Chondrocyte (in vitro differentiated cells): ENCODE measurements at regions not wholly inside any gene's neighbourhood (a gene's known extent, or its start where the extent isn't known, plus 50 kb on each side); places are given as distances from the start of the nearest gene placed in this dataset.
"Not testable (repeated sequence)": the region's sequence is repeated elsewhere in the genome, so short reads cannot be mapped to it uniquely, and the experiment has no call there.

ENCODE experiments used
- DNase-seq: peaks from one replicate; pipeline ENCODE4 v3.0.0; 2021; ENCODE audit warnings: mixed read lengths, low spot score
- H3K27ac Mint-ChIP-seq: one replicate; pipeline ENCODE4 v1.8.0; 2021; ENCODE audit warnings: mild to moderate bottlenecking, moderate library complexity, mixed read lengths; ENCODE audit not compliant: unreplicated experiment
- H3K27me3 Mint-ChIP-seq: 2 replicates; pipeline ENCODE4 v1.8.0; 2021; ENCODE audit warnings: low read depth, mixed read lengths
- H3K36me3 Mint-ChIP-seq: 2 replicates; pipeline ENCODE4 v1.8.0; 2021; ENCODE audit warnings: low read depth, mixed read lengths
- H3K4me1 Mint-ChIP-seq: 2 replicates; pipeline ENCODE4 v1.8.0; 2021; ENCODE audit warnings: low read depth, mild to moderate bottlenecking, mixed read lengths
- H3K4me3 Mint-ChIP-seq: one replicate; pipeline ENCODE4 v1.8.0; 2021; ENCODE audit warnings: mild to moderate bottlenecking, moderate library complexity, mixed read lengths; ENCODE audit not compliant: unreplicated experiment
- H3K9me3 Mint-ChIP-seq: 2 replicates; pipeline ENCODE4 v1.8.0; 2021; ENCODE audit warnings: low read depth, mixed read lengths
- TF ChIP-seq, protein P1 (sequence below): fragments of 200-600 bp; sonication (generic); IDR thresholded peaks from 2 replicates; pipeline ENCODE4 v1.5.0; 2021; ENCODE audit warnings: antibody characterized with exemption, mild to moderate bottlenecking, moderate library complexity

DNA sequence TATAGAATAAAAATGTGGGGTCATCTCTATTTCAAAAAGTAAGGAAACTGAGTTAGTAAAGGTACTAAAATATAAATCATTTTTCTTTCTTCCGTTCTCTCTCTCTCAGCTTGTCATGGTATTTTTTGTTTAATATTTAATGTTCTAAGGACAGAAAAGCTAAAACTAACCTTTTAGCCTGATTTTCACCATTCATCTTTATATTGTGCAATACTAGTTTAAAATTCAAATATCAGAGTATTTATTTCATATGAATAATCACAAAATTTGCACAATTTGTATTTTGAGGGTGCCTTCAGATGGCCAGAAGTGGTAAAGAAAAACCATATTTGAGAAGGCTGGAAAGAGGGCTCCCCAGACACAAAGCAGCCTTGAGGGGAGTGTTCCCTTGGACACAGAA is 197.6 kb upstream of the AR start:
- Mint-ChIP-seq H3K27ac (no peak overlapping the region), H3K27me3 (no peaks in the 10 kb centered on the region), H3K36me3 (no peaks in the 10 kb centered on the region), H3K4me1 (no peaks in the 10 kb centered on the region), H3K9me3 (peaks cover 25% of the 10 kb centered on the region), H3K4me3 (no peak overlapping the region)
- TF ChIP-seq, protein P1, sequence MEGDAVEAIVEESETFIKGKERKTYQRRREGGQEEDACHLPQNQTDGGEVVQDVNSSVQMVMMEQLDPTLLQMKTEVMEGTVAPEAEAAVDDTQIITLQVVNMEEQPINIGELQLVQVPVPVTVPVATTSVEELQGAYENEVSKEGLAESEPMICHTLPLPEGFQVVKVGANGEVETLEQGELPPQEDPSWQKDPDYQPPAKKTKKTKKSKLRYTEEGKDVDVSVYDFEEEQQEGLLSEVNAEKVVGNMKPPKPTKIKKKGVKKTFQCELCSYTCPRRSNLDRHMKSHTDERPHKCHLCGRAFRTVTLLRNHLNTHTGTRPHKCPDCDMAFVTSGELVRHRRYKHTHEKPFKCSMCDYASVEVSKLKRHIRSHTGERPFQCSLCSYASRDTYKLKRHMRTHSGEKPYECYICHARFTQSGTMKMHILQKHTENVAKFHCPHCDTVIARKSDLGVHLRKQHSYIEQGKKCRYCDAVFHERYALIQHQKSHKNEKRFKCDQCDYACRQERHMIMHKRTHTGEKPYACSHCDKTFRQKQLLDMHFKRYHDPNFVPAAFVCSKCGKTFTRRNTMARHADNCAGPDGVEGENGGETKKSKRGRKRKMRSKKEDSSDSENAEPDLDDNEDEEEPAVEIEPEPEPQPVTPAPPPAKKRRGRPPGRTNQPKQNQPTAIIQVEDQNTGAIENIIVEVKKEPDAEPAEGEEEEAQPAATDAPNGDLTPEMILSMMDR = no peak
- DNase-seq = no peak

DNA sequence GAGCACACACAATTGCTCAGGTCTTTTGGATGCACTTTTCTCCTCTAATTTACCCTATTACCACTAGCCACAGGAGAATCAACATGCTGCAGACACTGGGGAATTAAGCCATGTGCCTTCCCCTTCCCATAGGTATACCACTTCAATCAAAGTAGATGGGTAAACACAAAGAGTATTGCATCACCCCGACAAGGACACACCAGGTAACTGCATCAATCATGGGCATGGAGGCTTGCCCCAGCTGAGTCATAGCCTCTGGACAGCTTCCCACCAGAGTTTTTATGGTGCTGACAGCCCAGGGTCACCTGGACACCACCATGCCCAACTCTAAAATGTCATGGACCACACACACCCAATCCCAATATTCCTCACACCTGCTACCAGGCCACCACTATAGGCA is 197.2 kb upstream of the AR start:
- DNase-seq = no peak
- Mint-ChIP-seq H3K36me3 (no peaks in the 10 kb centered on the region), H3K27ac (no peak overlapping the region), H3K4me3 (no peak overlapping the region), H3K4me1 (no peaks in the 10 kb centered on the region), H3K9me3 (peaks cover 26% of the 10 kb centered on the region), H3K27me3 (no peaks in the 10 kb centered on the region)
- TF ChIP-seq, protein P1 = no peak

DNA sequence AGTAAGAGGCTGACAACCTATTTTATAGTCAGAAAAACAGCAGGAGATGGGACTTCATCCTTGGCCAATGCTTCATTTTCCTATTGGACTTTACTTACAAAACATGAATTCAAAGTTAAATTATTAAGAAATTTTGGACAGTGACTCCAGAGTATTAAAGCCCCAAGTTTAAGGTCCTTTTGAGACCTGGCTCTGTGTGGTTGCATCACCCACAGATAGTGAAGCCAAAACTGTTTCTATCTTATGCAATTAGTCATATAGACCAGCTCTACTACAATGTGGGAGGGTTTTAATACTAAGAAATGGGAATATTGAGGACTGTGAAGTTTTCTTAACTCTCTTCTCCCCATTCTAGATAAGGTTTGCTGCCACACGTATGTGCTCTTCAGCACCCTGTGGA is 196.7 kb upstream of the AR start:
- no peak for DNase-seq
- peaks cover 25% of the 10 kb centered on the region for H3K9me3 Mint-ChIP-seq

DNA sequence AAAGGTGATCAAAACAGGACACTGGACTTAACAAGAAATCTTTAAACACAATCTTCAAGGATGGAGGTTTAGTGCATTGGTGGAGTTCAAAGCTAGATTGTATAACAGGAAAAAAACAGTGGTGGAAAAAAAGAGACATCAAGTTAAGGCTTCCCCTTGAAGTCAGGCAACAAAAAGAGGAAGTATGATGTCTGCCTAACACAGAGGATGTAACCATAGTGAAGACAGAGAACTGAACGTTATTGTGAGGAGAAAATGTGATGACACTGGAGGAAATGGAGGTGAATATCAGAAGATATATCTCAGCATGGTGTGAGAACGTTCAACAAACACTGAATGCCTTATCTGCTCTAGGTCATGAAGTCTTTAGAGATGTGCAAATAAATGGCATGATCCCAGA is 192.4 kb upstream of the AR start:
- no peaks in the 10 kb centered on the region for H3K27me3 Mint-ChIP-seq
- no peak for DNase-seq
- no peaks in the 10 kb centered on the region for H3K4me1 Mint-ChIP-seq
- peaks cover 30% of the 10 kb centered on the region for H3K9me3 Mint-ChIP-seq
- no peak overlapping the region for H3K4me3 Mint-ChIP-seq
- no peaks in the 10 kb centered on the region for H3K36me3 Mint-ChIP-seq
- no peak overlapping the region for H3K27ac Mint-ChIP-seq
- TF ChIP-seq, protein P1 = no peak

More for the DNA sequence above, 196.7 kb upstream of the AR start:
- Mint-ChIP-seq H3K27me3 (no peaks in the 10 kb centered on the region), H3K4me1 (no peaks in the 10 kb centered on the region), H3K27ac (no peak overlapping the region), H3K4me3 (no peak overlapping the region), H3K36me3 (no peaks in the 10 kb centered on the region)
- TF ChIP-seq, protein P1 = no peak

DNA sequence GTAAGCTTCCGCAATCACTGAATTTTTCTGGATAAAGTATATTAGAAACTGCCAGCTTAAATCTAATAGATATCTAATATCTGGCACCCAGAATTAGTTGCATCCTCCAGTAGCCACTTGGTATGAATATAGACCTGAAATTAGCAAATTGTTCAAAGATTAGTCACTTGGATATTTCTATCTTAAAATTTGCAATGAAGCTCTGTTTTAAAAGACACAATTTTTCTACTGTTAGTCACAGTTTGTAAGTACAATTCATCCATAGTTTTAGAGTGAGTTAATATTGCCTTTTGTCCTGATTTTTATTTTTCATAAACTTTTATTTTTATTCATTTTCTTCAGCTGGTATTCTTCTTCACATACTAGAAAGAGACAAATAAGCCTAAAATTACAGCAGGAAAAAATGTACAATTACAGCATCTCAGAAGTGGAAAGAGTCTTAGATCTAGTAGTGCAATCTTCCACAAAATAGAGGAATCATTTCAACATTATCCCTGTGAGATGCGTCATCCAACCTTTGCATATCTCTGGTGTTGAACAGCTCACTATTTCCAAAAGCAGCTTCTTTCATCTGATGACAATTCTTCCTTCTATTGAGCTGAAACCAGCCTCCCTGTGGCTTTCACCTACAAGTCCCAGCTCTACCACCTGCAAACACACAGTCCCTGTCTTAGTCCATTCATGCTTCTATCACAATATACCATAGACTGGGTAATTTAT is 190.0 kb upstream of the AR start:
- TF ChIP-seq, protein P1 = no peak
- no peak overlapping the region for H3K4me3 Mint-ChIP-seq
- H3K9me3 Mint-ChIP-seq = peaks cover 30% of the 10 kb centered on the region
- no peaks in the 10 kb centered on the region for H3K4me1 Mint-ChIP-seq
- H3K36me3 Mint-ChIP-seq = no peaks in the 10 kb centered on the region
- no peak for DNase-seq
- H3K27ac Mint-ChIP-seq = no peak overlapping the region
- no peaks in the 10 kb centered on the region for H3K27me3 Mint-ChIP-seq

DNA sequence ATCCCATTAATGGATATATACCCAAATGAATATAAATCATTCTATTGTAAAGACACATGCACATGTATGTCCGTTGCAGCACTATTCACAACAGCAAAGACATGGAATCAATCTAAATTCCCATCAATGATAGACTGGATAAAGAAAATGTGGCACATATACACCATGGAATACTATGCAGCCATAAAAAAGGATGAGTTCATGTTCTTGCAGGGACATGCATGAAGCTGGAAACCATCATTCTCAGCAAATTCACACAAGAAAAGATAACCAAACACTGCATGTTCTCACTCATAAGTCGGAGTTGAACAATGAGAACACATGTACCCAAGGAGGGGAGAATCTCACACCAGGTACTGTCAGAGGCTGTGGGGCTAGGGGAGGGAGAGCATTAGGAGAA is 182.6 kb upstream of the AR start:
- not testable (repeated sequence) for DNase-seq, H3K36me3 Mint-ChIP-seq, H3K4me3 Mint-ChIP-seq, H3K27ac Mint-ChIP-seq, H3K27me3 Mint-ChIP-seq, H3K4me1 Mint-ChIP-seq
- H3K9me3 Mint-ChIP-seq = peaks cover 51% of the 10 kb centered on the region
